ENCODE measurements at regions not wholly inside any gene's neighbourhood (a gene's known extent, or its start where the extent isn't known, plus 50 kb on each side); places are given as distances from the start of the nearest gene placed in this dataset.

DNA sequence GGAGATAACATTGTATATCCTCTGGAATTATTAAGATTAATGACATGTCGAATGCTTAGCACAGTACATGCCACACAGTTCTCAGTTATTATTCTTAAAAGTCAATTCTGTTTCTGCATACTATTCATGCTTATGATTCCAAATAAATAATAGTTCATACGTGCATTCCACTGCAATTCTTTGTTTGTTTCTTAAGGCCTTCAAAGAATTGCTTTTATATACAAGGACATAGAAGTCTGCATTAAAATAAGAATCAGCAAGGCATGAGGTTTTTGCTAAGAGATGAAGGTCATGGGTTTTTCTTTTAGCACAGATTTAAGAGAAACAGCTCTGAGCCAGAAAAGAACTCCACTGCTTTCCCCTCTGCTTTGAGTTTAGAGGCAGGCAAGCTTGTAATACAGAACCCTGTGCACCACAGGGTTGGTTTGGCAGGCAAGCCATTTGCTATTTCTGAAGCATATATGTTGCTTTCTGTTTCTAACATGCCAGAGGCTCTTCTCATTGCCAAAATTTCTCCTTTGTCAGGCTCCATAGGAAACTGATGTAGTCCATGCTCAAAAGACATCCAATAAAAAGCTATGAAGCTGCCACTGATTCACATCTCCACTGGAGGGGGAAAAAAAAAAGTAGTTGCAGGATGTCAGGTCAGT is 420.6 kb upstream of the TYRP1 start:
- Histone ChIP-seq H3K4me3 (no peak overlapping the region), H3K27ac (no peak overlapping the region)
- TF ChIP-seq, protein P1, sequence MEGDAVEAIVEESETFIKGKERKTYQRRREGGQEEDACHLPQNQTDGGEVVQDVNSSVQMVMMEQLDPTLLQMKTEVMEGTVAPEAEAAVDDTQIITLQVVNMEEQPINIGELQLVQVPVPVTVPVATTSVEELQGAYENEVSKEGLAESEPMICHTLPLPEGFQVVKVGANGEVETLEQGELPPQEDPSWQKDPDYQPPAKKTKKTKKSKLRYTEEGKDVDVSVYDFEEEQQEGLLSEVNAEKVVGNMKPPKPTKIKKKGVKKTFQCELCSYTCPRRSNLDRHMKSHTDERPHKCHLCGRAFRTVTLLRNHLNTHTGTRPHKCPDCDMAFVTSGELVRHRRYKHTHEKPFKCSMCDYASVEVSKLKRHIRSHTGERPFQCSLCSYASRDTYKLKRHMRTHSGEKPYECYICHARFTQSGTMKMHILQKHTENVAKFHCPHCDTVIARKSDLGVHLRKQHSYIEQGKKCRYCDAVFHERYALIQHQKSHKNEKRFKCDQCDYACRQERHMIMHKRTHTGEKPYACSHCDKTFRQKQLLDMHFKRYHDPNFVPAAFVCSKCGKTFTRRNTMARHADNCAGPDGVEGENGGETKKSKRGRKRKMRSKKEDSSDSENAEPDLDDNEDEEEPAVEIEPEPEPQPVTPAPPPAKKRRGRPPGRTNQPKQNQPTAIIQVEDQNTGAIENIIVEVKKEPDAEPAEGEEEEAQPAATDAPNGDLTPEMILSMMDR (IDR thresholded peaks at IDR 0.05) = no peak
- DNase-seq (ENCODE audit: low spot score) = no peak

DNA sequence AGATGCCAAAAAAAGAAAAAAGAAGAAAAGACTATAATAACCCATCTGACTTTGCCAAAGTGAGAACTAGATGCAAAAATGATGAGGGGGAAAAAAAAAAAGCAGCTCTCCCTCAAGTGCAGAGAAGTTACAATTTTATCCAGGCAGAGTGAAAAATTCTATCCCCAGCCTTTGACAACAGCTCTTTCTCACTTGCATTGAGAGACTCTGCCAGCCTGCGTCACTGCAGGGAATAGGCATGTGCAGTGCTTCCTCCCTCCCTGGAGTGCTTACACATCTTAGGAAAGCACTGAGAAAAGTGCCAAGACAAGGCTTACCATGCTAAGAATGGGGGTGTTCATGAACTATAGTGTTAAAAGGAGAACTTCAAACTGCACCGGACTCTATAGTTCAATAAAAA is 418.6 kb upstream of the TYRP1 start:
- Histone ChIP-seq H3K27ac (no peak overlapping the region), H3K4me3 (no peak overlapping the region)
- TF ChIP-seq, protein P1 (IDR thresholded peaks at IDR 0.05) = no peak
- DNase-seq (ENCODE audit: low spot score) = no peak

DNA sequence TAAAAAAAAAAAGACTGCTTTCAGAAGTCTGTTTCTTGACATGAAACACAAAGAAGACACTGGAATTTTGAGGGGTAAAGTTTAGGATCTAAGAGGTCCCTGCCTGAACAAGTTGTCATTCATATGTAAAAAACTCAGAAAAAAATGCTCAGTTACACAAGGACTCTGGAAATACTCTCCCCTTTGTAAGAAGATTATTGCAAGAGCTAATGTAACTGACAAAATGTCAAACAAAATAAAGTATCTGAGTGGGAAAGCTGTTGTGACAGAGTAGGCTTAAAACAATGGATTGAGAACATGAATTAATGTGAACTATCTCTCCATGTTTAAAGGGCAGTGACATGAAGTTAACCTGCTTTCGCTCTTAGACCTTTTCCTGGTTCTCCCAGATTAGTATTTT is 416.7 kb upstream of the TYRP1 start:
- Histone ChIP-seq H3K4me3 (no peak overlapping the region), H3K27ac (no peak overlapping the region)
- no peak for DNase-seq (ENCODE audit: low spot score)
- TF ChIP-seq, protein P1 (IDR thresholded peaks at IDR 0.05) = no peak

DNA sequence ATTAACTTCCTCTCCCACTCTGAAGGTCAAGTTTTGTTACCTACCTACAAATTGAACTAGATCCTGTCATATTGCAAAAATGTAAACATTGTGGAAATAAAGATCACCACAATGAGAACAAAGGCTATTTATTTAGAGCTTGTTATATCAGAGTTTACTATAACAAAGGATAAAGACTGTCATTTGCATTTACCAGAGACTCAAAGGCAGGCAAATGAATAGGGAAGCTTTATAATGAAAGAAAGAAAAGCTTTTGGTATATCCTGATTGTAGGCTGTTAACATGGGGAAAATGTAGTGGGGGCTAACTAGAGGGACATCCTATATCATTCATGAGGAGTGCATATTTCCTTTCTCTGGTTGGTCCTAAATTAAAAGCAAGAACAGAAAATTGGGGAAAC is 403.5 kb upstream of the TYRP1 start:
- Histone ChIP-seq H3K4me3 (no peak overlapping the region), H3K27ac (no peak overlapping the region)
- TF ChIP-seq, protein P1 (IDR thresholded peaks at IDR 0.05) = no peak
- no peak for DNase-seq (ENCODE audit: low spot score)

DNA sequence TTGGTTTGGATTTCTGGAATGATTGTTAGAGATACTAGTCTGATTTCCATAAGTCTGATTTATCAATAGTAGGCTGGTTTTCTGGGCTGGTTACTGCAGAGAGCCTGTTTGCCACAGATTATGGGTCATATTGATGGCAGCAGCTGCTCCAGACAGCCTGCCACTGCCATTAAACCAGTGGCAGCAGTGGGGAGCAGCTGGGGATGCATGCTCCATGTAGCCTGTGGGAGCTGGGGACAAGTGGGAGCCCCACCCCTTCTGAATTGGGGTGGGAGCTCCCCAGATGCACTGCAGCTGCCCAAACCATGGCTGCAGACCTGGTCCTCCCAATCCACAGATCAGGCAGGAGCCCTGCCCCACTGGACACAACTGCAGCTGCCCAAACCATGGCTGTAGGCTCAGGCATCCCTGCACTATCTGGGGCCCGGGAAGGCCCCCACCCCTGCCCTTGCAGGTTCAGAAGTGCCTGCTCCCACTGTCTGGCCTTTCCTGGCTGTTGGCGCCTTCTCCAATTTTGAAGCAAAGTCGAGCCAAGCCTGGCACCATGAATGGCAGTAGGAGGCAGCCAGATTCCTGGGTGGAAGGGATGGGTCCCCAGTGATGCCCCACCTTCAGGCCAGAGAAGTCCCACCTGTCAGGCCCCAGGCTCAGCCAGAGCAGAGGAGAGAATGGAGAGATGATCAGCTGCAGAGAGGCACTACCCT is 402.9 kb upstream of the TYRP1 start:
- TF ChIP-seq, protein P1 (IDR thresholded peaks at IDR 0.05) = no peak
- H3K4me3 ChIP-seq = no peak overlapping the region
- no peak overlapping the region for H3K27ac ChIP-seq
- no peak for DNase-seq (ENCODE audit: low spot score)

DNA sequence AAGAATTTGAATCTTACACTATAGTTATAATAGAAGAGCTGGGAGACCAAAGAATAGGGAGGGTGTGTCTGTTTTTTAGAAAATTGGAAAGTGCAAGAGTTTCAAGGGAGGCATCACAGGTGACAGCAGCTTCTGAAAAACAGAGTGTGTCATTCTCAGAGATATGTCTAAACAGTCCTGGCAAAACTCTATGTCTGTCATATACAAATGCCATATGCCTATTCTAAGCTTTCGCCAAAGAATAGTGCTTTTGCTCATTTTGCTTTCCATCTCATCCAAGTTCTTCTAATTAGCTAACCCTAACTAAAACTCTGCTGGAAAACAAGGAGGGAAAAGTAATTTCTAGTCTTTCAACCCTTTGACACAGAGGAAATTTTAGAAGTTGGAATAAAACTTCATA is 388.0 kb upstream of the TYRP1 start:
- no peak for DNase-seq (ENCODE audit: low spot score)
- TF ChIP-seq, protein P1 (IDR thresholded peaks at IDR 0.05) = no peak
- no peak overlapping the region for H3K27ac ChIP-seq
- H3K4me3 ChIP-seq = no peak overlapping the region

DNA sequence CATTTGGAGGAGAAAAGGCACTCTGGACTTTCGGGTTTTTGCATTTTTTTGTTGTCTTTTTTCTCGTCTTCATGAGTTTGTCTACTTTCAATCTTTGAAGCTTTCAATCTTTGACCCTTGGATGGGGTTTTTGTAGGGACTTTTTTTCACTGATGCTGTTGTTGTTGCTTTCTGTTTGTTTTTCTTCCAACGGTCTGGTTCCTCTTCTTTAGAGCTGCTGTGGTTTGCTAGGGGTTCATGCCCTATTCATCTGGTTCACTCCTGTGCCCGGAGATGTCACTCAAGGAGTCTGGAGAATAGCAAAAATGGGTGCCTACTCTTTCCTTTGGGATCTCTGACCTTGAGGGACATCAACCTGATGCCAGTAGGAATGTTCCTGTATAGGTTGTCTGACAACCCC is 378.6 kb upstream of the TYRP1 start:
- no peak overlapping the region for H3K27ac ChIP-seq
- DNase-seq (ENCODE audit: low spot score) = no peak
- no peak overlapping the region for H3K4me3 ChIP-seq
- TF ChIP-seq, protein P1 (IDR thresholded peaks at IDR 0.05) = no peak

Data from coronary artery (tissue), 2 donors.